OCI-LY3 (cell line): ENCODE measurements at regions not wholly inside any gene's neighbourhood (a gene's known extent, or its start where the extent isn't known, plus 50 kb on each side); places are given as distances from the start of the nearest gene placed in this dataset.

ENCODE experiments used
- EZH2phosphoT487 ChIP-seq: fragments of 200-600 bp; shearing (Covaris generic); IDR thresholded peaks from 2 replicates; pipeline ENCODE4 v1.6.1; 2018; ENCODE audit warnings: antibody characterized with exemption, mixed run types, low read depth
- TF ChIP-seq, protein P1 (sequence below): fragments of 200-600, 300-600 bp; sonication (generic); IDR thresholded peaks from 2 replicates; pipeline ENCODE4 v1.5.1; 2014; ENCODE audit warnings: antibody characterized with exemption, low read length, low read depth

DNA sequence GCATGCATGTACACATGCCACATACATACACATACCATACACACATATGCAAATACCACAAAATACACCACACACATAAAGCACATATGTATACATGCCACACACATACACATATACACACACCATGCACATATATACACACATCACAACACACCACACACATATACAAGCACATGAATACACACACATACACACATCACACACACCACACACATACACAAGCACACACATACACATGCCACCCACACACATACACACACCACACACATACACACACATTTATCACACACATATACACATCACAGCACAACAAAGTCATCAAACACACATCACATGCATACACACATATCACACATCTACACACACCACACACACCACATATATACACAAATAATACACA lies 1108.5 kb downstream of the GALC start:
- TF ChIP-seq, protein P1, sequence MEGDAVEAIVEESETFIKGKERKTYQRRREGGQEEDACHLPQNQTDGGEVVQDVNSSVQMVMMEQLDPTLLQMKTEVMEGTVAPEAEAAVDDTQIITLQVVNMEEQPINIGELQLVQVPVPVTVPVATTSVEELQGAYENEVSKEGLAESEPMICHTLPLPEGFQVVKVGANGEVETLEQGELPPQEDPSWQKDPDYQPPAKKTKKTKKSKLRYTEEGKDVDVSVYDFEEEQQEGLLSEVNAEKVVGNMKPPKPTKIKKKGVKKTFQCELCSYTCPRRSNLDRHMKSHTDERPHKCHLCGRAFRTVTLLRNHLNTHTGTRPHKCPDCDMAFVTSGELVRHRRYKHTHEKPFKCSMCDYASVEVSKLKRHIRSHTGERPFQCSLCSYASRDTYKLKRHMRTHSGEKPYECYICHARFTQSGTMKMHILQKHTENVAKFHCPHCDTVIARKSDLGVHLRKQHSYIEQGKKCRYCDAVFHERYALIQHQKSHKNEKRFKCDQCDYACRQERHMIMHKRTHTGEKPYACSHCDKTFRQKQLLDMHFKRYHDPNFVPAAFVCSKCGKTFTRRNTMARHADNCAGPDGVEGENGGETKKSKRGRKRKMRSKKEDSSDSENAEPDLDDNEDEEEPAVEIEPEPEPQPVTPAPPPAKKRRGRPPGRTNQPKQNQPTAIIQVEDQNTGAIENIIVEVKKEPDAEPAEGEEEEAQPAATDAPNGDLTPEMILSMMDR, result no peak
- no peak for TF ChIP-seq EZH2phosphoT487
